HG02642 (cell line): ENCODE measurements at regions not wholly inside any gene's neighbourhood (a gene's known extent, or its start where the extent isn't known, plus 50 kb on each side); places are given as distances from the start of the nearest gene placed in this dataset.
"Not testable (repeated sequence)": the region's sequence is repeated elsewhere in the genome, so short reads cannot be mapped to it uniquely, and the experiment has no call there.

Experiments
- ATAC-seq: cut with Tn5 transposase; IDR thresholded peaks from one replicate; pipeline ENCODE4 v1.9.1; 2021; ENCODE audit warnings: mild to moderate bottlenecking; ENCODE audit not compliant: unreplicated experiment, poor library complexity

DNA sequence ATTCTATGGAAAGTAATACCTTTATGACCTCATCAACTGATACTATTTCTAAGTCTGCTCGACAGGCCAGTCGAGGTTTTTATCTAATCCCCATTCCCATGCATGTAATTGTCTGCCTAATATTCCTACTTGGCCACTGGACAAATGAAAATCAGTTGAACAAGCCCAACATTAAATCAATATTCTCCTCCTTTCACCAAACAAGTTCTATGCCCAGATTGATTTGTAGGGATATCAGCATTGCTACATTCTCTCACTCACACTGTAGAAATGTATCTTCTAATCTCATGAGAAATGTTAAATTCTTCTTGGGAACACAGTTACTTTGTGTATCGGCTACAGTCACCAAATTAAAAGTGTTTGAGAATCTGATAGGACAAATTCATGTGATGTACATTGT, 208.8 kb upstream of the CTNND2 start:
- no peak for ATAC-seq

DNA sequence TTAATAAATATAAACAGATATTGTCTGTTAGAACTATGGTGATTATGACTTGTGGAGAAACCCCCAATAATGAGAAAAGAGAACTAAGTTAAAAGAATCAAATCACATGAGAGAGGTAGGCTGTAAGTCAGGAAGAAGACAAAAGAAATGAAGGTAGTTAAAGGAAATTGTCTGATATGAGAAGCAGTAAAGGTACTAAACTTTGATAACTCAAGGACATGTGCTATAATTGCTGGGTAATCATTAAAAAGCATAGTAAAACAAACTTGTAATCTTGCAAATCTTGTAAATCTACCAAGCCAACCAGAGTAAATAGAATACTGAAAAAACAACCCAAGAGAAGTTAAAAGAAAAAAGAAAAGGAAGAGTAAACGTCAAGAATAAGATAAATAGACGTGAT, 207.0 kb upstream of the CTNND2 start:
- no peak for ATAC-seq

- ATAC-seq, result no peak
Observed at GRCh38 chr5:12110629-12111028, 206.4 kb upstream of the CTNND2 start.

GRCh38 chr5:12109075-12109688, 204.9 kb upstream of the CTNND2 start:
- no peak for ATAC-seq

DNA sequence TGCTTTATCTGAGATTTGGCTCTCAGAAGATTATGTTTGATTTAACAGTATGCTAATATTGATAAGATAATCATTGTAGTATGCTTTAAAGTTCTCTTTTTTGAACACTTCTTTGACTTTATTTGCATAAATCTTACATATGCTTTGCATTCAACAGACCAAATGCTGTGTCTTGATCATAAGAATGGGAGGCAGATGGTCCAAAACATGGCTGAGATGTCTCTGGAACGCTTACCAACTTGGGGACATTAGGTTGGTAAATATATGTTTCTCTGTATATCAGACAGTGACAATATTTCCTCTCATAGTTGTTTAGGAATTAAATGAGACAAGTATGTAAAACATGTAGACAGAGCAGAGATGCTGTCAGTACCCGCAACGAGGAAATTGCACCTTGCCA, 197.9 kb upstream of the CTNND2 start:
- no peak for ATAC-seq

DNA sequence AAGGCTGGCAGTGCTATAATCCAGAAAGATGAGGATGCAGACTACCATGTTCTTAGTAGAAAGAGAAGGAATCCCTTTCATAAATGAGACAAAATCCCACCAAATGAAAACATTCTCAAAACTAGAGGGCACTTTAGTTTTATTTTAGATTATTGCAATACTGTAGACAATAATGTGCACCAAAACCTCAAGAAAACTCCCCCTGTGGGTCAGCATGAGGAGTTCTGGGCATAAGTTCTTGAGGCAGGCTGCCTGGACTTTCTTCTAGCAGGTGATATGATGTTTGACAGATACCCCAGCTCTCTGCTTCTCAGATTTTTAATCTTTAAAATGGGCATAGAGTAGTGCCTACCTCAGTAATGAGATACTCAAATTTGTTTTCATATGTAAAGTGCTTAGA, 196.3 kb upstream of the CTNND2 start:
- ATAC-seq, result no peak

DNA sequence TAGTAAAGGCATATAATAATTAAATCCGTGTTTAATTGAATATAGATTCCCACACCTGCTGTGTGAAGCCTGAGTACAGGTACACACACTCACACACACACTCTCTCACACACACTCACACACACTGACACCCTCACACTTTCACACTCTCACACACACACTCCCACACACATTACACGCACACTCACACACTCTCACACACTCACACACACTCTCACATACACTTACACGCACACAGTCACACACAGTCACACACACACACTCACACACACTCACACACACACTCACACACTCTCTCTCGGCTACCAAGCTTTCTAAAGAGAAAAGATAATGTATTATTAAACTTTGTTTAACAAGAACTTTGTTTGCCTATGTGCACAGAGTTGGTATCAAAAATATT, 195.1 kb upstream of the CTNND2 start:
- ATAC-seq, result no peak

GRCh38 chr5:12095808-12096281, 191.6 kb upstream of the CTNND2 start:
- ATAC-seq, result peak; percentile 75

DNA sequence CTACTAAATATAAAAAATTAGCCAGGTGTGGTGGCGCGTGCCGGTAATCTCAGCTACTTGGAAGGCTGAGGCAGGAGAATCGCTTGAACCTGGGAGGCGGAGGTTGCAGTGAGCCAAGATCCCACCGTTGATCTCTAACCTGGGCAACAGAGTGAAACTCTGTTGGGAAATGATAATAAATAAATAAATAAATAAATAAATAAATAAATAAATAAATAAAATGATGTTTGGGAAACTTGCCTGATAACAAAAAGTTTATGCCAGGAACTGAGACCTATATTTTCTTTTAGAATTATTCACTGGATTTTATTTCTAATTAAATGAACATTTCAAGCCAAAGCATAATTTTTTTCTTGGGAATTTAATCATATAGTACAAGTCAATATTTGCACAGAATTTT, 189.3 kb upstream of the CTNND2 start:
- no peak for ATAC-seq

DNA sequence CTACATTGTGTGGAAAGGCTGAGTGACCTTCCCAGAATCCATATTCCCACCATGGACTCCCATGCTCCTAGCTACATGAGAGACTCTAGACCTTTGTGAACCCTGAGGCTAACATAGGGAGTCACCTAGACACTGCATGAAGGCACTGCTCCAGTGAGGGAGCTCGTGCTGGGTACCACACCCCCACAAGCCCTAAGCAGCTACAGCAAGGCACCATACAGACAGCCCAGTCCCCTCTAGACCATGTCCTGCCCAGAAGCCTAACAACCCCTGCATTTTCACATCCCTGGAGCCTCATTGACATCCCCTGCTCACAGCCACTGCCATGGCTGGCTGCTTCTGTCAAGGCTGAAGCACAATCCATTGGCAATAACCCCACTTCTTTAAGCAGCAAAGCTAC, 176.5 kb upstream of the CTNND2 start:
- ATAC-seq, result no peak

DNA sequence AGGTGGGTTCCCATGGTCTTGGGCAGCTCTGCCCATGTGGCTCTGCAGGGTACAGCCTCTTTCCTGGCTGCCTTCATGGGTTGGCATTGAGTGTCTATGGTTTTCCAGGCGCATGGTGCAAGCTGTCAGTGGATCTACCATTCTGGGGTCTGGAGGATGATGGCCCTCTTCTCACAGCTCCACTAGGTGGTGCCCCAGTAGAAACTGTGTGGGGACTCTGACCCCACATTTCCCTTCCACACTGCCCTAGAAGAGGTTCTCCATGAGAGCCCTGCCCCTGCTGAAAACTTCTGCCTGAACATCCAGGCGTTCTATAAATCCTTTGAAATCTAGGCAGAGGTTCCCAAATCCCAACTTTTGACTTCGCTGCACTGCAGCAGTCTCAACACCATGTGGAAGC, 174.0 kb upstream of the CTNND2 start:
- not testable (repeated sequence) for ATAC-seq

DNA sequence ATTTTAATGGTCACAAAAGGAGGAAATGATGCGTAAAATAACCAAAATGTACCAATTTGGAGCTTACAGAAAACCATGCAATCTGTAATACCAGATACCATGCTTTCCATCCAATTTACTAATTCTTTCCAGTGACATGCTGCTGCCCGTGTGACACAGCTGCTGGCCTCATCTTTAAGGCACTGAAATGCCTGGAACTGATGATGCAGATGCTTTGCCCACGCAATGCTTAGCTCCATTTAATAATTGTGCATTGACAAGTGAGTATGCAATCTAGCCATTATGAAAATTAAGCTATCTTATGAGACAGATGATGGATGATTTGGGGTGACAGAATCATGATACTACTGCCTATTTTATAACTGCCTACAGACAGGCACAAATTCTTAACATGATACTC, 169.2 kb upstream of the CTNND2 start:
- ATAC-seq, result no peak

- no peak for ATAC-seq
Observed at GRCh38 chr5:12072441-12072840, 168.2 kb upstream of the CTNND2 start.

- no peak for ATAC-seq
Observed at GRCh38 chr5:12071455-12071854, 167.2 kb upstream of the CTNND2 start.

DNA sequence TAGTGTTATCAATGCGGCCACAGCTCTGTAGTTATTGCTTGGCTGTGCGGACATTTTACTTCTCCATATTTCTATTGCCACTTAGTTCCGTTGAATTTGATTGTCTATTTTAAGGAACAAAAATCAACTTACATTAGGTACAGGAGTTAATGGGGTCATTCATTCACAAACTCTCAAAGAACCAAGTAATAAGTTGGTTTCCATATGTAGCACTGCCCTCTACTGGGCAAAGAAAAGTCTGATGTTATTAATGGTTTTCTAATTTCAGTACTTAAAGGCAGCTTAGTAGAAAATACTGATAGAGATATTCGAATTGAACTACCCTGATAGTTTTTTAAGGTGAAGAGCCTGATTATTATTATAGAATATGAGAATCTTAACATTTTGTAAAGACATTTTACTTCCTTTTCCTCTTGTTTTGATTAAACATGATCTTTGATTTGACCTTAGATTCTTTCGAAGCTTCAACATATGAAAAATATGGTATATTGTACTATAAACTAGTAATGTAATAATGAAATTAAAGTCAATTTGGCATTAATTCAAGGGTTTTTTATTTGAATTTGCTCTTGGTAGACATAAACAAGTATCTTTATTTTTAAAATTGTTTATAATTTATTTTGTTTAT, 119.5 kb upstream of the CTNND2 start:
- ATAC-seq, result no peak

DNA sequence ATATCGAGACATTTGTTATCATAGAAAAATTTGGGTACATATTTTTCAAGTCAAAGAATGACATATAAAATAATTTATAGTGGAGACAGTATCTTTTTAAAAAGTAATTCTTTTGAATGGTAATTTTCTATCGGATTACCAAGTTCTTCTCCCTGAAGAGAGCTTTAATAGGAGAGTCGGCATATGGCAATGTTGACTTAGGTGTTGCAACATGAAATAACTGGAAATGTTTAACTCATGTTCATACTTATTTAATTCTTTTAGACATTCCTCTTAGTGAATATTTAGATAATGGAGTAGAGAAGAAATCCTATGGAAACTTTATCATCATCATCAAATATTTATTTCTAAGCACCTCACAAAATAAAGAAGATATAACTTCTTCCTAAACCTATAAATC, 118.2 kb upstream of the CTNND2 start:
- ATAC-seq, result no peak

GRCh38 chr5:12019306-12019705, 115.1 kb upstream of the CTNND2 start:
- no peak for ATAC-seq

DNA sequence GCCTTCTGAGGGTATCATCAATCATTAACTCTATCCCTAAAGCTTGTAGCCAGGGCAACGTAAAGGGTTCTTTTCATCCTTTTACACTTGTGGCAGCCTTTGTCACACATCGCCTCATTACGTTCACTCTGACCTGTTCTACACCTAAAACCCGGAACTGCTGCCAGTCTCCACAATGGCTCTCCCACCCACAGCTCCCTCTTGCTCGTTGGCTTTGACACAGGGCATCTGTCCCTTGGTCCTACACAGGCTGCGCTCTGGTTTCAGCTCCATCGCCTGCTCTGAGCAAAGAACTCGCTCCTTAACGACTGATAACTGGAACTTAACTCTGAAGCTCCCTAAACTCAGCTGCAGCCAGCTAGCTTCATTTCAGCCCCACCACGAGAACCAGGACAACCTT, 112.8 kb upstream of the CTNND2 start:
- no peak for ATAC-seq

DNA sequence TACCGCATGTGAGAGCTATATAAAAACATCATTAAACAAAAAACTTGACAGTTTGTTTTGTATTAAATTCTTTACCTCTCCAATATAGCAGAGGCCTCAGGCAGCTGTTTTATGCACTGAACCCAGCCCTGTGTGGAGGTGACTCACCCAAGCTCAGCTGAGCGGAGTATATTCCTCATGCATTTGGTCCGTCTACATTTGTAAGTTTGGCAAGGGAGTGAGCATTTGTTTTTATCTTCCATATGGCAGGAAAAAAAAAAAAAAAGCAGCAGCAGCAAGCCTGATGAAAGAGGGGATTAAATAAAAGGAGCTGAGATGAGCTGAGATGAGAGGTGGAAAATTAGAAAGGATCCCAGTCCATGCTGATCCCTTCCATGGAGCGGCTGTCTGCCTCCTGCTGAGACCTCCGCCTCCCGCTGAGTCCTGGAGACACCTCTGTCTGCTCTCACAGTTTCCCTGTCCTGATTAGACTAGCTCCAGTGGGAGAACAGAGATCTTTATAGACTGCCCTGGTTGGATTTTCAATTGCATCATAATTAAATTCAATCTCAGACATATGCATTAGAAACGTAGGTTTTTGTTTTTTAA, 112.0 kb upstream of the CTNND2 start:
- ATAC-seq, result no peak

- ATAC-seq, result no peak
Observed at GRCh38 chr5:12013351-12013750, 109.1 kb upstream of the CTNND2 start.

GRCh38 chr5:12003680-12004079, 99.4 kb upstream of the CTNND2 start:
- no peak for ATAC-seq

DNA sequence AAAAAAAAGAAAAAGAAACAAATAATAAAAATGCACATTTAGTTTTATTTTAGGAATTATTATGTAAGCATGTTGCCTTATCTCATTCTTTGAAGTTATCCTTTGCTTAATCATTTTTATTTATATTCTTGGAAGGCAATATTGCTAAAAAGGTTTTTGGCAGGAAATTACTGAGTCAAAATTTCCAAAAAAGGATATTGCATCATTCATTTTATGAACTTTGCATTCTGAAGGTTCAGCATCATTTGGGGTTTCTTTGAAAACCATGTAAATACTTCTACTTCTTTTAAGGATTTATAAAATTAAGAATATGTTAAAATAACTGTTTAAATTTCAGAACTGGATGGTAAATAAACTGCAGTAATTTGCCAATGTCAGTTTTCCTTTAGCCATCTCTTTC, 94.2 kb upstream of the CTNND2 start:
- no peak for ATAC-seq
